ENCODE measurements at regions not wholly inside any gene's neighbourhood (a gene's known extent, or its start where the extent isn't known, plus 50 kb on each side); places are given as distances from the start of the nearest gene placed in this dataset.

- Histone ChIP-seq H3K36me3 (no peaks in the 10 kb centered on the region), H3K27ac (no peak overlapping the region), H3K4me1 (no peaks in the 10 kb centered on the region), H3K4me3 (no peak overlapping the region), H3K9me3 (no peaks in the 10 kb centered on the region), H3K27me3 (no peaks in the 10 kb centered on the region)
- no peak for DNase-seq (ENCODE audit: low spot score in 2 of 2)
- 75% methylated on average over 3 of the region's 3 CpGs for WGBS
- TF ChIP-seq POLR2AphosphoS5 (IDR thresholded peaks at IDR 0.05) (no peak), CTCF (IDR thresholded peaks at IDR 0.05) (no peak), POLR2A (IDR thresholded peaks at IDR 0.05) (no peak), EP300 (IDR thresholded peaks at IDR 0.05) (no peak)
Observed at GRCh38 chr3:182592747-182593146, 200.6 kb upstream of the ATP11B start.

DNA sequence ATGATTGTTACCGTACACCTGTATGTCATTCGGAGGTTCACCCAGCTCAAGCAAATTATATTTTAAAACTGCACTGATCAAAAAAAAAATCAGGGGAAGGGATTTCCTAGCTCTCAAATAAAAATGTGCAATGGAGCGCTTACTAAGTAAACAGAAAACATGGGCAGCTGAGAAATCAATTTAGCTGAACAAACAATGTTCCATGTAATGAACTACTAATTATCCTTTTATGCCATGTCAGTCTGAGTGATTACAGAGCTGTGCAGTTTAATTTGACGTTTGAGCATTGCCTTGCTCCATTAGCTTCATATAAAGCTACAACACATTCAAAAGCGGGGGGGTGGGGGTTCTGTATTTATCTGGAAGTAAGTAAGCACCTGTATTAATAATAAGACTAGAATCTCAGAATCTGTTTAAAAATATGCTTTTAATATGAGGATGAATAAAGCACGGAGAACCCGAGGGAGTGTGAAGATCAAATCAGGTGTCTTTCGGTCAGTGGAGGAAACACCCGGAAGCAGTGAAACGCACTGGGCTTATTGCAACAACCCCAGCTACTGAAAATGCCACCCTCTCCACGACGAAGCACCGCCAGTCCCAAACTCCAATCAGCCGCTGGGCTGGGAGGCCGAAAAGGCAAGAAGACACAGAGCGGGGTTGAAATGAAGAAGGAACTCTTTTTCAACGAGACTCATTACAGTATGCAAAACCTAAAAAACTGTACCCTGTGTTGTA is 196.5 kb upstream of the ATP11B start:
- no peaks in the 10 kb centered on the region for H3K27me3 ChIP-seq
- DNase-seq (ENCODE audit: low spot score in 2 of 2) = no peak
- H3K36me3 ChIP-seq = no peaks in the 10 kb centered on the region
- H3K9me3 ChIP-seq = no peaks in the 10 kb centered on the region
- H3K4me1 ChIP-seq = no peaks in the 10 kb centered on the region
- H3K27ac ChIP-seq = no peak overlapping the region
- no peak for TF ChIP-seq POLR2AphosphoS5 (IDR thresholded peaks at IDR 0.05)
- no peak for TF ChIP-seq POLR2A (IDR thresholded peaks at IDR 0.05)
- TF ChIP-seq EP300 (IDR thresholded peaks at IDR 0.05) = no peak
- no peak for TF ChIP-seq CTCF (IDR thresholded peaks at IDR 0.05)
- 89% methylated on average over 17 of the region's 17 CpGs for WGBS
- H3K4me3 ChIP-seq = no peak overlapping the region

DNA sequence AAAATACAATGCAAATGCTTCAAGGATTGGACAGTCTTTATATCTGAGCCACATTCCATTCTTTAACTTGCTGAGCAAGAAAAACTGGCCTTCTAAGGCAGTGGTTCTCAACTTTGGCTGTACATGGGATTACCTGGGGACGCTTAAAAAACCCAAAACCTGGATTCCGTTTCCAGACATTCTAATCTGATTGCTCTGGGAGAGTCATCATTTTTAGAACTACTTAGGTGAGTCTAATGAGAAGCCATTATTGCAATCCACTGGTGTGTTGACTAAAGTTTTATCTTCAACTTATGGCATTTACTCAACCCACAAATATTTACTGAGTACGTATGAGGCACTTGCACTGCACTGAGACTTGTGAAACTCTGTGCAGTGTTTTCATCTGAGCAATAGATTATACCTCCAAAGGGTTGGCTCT is 195.7 kb upstream of the ATP11B start:
- Histone ChIP-seq H3K36me3 (no peaks in the 10 kb centered on the region), H3K4me3 (no peak overlapping the region), H3K27ac (no peak overlapping the region), H3K4me1 (no peaks in the 10 kb centered on the region), H3K9me3 (no peaks in the 10 kb centered on the region), H3K27me3 (no peaks in the 10 kb centered on the region)
- DNase-seq (ENCODE audit: low spot score in 2 of 2) = no peak
- TF ChIP-seq EP300 (IDR thresholded peaks at IDR 0.05) (no peak), CTCF (IDR thresholded peaks at IDR 0.05) (no peak), POLR2A (IDR thresholded peaks at IDR 0.05) (no peak), POLR2AphosphoS5 (IDR thresholded peaks at IDR 0.05) (no peak)
- 52% methylated on average over 3 of the region's 3 CpGs for WGBS

DNA sequence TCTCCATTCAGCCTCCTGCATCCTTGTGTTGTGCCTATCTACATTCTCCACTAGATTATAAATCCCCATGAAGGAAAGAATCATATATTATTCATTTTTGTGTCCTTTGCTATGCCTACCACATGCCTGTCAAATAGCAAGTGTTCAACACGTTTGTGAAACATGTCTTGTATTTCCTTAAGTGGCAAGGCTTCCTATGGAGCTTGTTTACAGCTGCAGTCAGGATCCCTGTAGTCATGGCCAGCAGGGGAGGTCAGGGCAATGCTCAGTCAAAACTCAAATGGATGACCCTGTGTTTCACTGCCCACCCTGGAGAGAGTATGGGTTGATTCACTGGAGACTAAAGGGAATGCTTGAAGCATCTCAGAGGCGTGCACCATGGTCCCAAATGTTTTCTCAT is 191.7 kb upstream of the ATP11B start:
- Histone ChIP-seq H3K4me3 (no peak overlapping the region), H3K27ac (no peak overlapping the region), H3K36me3 (no peaks in the 10 kb centered on the region), H3K9me3 (no peaks in the 10 kb centered on the region), H3K27me3 (no peaks in the 10 kb centered on the region), H3K4me1 (no peaks in the 10 kb centered on the region)
- 57% methylated on average over 2 of the region's 2 CpGs for WGBS
- no peak for DNase-seq (ENCODE audit: low spot score in 2 of 2)
- no peak for TF ChIP-seq CTCF (IDR thresholded peaks at IDR 0.05)
- TF ChIP-seq POLR2AphosphoS5 (IDR thresholded peaks at IDR 0.05) = no peak
- no peak for TF ChIP-seq POLR2A (IDR thresholded peaks at IDR 0.05)
- TF ChIP-seq EP300 (IDR thresholded peaks at IDR 0.05) = no peak

GRCh38 chr3:182603501-182603900 is 189.8 kb upstream of the ATP11B start:
- Histone ChIP-seq H3K4me3 (no peak overlapping the region), H3K27me3 (no peaks in the 10 kb centered on the region), H3K36me3 (no peaks in the 10 kb centered on the region), H3K9me3 (no peaks in the 10 kb centered on the region), H3K27ac (no peak overlapping the region), H3K4me1 (no peaks in the 10 kb centered on the region)
- no peak for DNase-seq (ENCODE audit: low spot score in 2 of 2)
- no peak for TF ChIP-seq POLR2AphosphoS5 (IDR thresholded peaks at IDR 0.05)
- no peak for TF ChIP-seq EP300 (IDR thresholded peaks at IDR 0.05)
- TF ChIP-seq CTCF (IDR thresholded peaks at IDR 0.05) = no peak
- TF ChIP-seq POLR2A (IDR thresholded peaks at IDR 0.05) = no peak

Measured in suprapubic skin (tissue), 4 donors.